Osteoblast (primary cell): ENCODE measurements at regions not wholly inside any gene's neighbourhood (a gene's known extent, or its start where the extent isn't known, plus 50 kb on each side); places are given as distances from the start of the nearest gene placed in this dataset.

Experiments
- DNase-seq: peaks from one replicate; pipeline ENCODE4 v3.0.0; 2011; ENCODE audit warnings: low spot score, mixed read lengths; ENCODE audit not compliant: insufficient read length; ENCODE audit errors: missing footprints
- H2AFZ ChIP-seq: 2 replicates; pipeline ENCODE4 v1.6.0; 2011; ENCODE audit warnings: mild to moderate bottlenecking, low read length
- H3K27ac ChIP-seq: 2 replicates; pipeline ENCODE4 v1.5.1; 2011; ENCODE audit warnings: mild to moderate bottlenecking, low read depth, low read length, moderate library complexity
- H3K27me3 ChIP-seq: 2 replicates; pipeline ENCODE4 v1.6.0; 2012; ENCODE audit warnings: mild to moderate bottlenecking, control low read depth, inconsistent platforms, low read length, moderate library complexity; ENCODE audit not compliant: insufficient read depth
- H3K36me3 ChIP-seq: 2 replicates; pipeline ENCODE4 v1.5.1; 2011; ENCODE audit warnings: mild to moderate bottlenecking, low read length, control low read depth, moderate library complexity; ENCODE audit not compliant: insufficient read depth
- H3K4me1 ChIP-seq: 2 replicates; pipeline ENCODE4 v1.5.1; 2011; ENCODE audit warnings: mild to moderate bottlenecking, low read length, control low read depth, moderate library complexity; ENCODE audit not compliant: insufficient read depth
- H3K4me2 ChIP-seq: 2 replicates; pipeline ENCODE4 v1.6.0; 2011; ENCODE audit warnings: mild to moderate bottlenecking, low read length; ENCODE audit not compliant: insufficient read depth
- H3K4me3 ChIP-seq: fragments of 200-600 bp; sonication (generic); 3 replicates; pipeline ENCODE4 v1.5.1; 2012; ENCODE audit warnings: mild to moderate bottlenecking, low read length, inconsistent platforms; ENCODE audit not compliant: insufficient read depth
- H3K79me2 ChIP-seq: 2 replicates; pipeline ENCODE4 v1.6.0; 2012; ENCODE audit warnings: mild to moderate bottlenecking, low read length, control low read depth, inconsistent platforms; ENCODE audit not compliant: insufficient read depth
- H3K9me3 ChIP-seq: 2 replicates; pipeline ENCODE4 v1.5.1; 2011; ENCODE audit warnings: low read depth, low read length, control low read depth
- H4K20me1 ChIP-seq: 2 replicates; pipeline ENCODE4 v1.6.0; 2012; ENCODE audit warnings: mild to moderate bottlenecking, low read length, control low read depth; ENCODE audit not compliant: insufficient read depth
- TF ChIP-seq, protein P1 (sequence below): IDR thresholded peaks from 2 replicates; pipeline ENCODE4 v1.5.1; 2011; ENCODE audit warnings: mild to moderate bottlenecking, low read depth, low read length, moderate library complexity; ENCODE audit errors: extremely low read depth

DNA sequence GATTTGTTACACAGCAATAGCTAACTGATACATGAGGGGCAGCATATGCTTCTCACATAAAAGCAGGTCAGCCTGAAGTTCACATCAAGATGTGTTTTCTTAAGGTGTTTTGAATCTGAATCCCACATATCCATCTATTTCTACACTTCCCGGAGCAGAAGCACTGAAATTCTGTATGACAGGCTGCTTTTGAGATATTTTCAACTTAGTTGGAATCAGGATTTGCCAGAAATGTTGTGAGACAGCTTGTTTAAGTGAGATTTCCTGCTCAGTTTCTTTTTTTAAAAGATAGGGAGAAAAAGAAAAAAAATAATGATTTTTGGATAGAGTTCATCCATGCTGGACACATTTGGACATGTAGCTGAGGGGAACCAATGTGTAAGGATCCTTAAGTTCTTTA, 501.5 kb upstream of the CELF4 start:
- no peaks in the 10 kb centered on the region for H3K36me3 ChIP-seq
- no peaks in the 10 kb centered on the region for H3K79me2 ChIP-seq
- no peak overlapping the region for H3K4me3 ChIP-seq
- DNase-seq: no peak
- TF ChIP-seq, protein P1, sequence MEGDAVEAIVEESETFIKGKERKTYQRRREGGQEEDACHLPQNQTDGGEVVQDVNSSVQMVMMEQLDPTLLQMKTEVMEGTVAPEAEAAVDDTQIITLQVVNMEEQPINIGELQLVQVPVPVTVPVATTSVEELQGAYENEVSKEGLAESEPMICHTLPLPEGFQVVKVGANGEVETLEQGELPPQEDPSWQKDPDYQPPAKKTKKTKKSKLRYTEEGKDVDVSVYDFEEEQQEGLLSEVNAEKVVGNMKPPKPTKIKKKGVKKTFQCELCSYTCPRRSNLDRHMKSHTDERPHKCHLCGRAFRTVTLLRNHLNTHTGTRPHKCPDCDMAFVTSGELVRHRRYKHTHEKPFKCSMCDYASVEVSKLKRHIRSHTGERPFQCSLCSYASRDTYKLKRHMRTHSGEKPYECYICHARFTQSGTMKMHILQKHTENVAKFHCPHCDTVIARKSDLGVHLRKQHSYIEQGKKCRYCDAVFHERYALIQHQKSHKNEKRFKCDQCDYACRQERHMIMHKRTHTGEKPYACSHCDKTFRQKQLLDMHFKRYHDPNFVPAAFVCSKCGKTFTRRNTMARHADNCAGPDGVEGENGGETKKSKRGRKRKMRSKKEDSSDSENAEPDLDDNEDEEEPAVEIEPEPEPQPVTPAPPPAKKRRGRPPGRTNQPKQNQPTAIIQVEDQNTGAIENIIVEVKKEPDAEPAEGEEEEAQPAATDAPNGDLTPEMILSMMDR: no peak
- no peaks in the 10 kb centered on the region for H3K4me1 ChIP-seq
- peaks cover 10% of the 10 kb centered on the region for H3K9me3 ChIP-seq
- no peaks in the 10 kb centered on the region for H4K20me1 ChIP-seq
- H3K27me3 ChIP-seq: no peaks in the 10 kb centered on the region
- no peak overlapping the region for H3K4me2 ChIP-seq
- H3K27ac ChIP-seq: no peak overlapping the region
- H2AFZ ChIP-seq: no peak overlapping the region

DNA sequence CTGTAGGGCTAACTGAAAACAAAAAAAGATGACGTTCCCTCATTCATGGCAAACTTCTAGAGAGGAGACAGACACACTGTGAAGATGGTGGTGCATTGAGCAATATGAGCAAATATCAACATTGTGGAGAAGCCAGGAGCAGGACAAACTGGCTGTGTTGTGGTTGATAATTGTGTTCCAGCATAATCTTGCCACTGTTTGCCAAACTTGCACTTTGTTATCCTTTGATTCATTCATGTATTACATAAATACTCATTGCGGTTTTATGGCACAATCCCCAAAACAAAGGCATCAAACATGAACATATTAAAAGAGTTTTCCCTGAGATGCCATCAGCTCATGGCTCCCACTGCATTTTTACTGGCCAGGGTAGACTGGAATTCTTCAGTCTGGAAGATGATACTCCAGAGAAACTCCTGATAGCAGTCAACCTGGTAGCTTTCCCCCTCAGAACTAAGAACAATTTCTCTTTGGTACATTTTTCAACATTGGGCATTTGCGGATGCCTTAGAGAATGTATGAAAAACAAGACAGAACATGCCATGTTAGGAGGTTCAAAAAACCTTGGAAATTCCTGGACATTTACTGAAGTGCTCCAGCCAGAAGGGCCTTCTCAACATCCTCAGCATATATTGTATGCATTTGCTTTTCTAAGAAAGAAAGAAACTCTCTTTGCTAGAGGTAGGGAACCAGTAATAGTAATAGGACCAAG, 487.4 kb upstream of the CELF4 start:
- Histone ChIP-seq H3K4me1 (no peaks in the 10 kb centered on the region), H2AFZ (no peak overlapping the region), H3K36me3 (no peaks in the 10 kb centered on the region)

DNA sequence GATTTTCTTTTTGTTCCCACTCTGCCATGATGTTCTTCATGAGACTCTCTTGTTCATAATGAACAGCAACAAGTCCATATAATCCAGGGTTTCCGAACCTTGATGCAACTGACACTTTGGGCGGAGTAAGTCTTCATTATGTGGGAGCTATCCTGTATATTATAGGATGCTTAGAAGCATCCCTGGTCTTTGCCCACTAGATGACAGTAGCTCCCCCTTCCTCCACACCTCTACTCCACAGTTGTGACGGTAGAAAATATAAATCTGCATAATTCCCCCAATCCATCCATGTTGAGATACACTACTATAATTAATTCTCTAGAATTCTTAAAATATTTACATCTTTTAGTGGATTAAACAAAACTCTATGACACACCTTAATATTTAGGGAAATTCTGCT, 482.2 kb upstream of the CELF4 start:
- no peaks in the 10 kb centered on the region for H3K27me3 ChIP-seq
- no peak for DNase-seq
- no peak overlapping the region for H2AFZ ChIP-seq
- H4K20me1 ChIP-seq: no peaks in the 10 kb centered on the region
- H3K9me3 ChIP-seq: no peaks in the 10 kb centered on the region
- H3K27ac ChIP-seq: no peak overlapping the region
- TF ChIP-seq, protein P1: no peak
- no peaks in the 10 kb centered on the region for H3K4me1 ChIP-seq
- H3K79me2 ChIP-seq: no peaks in the 10 kb centered on the region
- H3K4me3 ChIP-seq: no peak overlapping the region
- no peaks in the 10 kb centered on the region for H3K36me3 ChIP-seq
- H3K4me2 ChIP-seq: no peak overlapping the region

More for the DNA sequence above, 487.4 kb upstream of the CELF4 start:
- H3K27ac ChIP-seq: no peak overlapping the region
- no peaks in the 10 kb centered on the region for H3K27me3 ChIP-seq
- TF ChIP-seq, protein P1: no peak
- H4K20me1 ChIP-seq: no peaks in the 10 kb centered on the region
- H3K4me2 ChIP-seq: no peak overlapping the region
- no peak for DNase-seq
- no peaks in the 10 kb centered on the region for H3K79me2 ChIP-seq
- H3K9me3 ChIP-seq: no peaks in the 10 kb centered on the region
- H3K4me3 ChIP-seq: no peak overlapping the region

DNA sequence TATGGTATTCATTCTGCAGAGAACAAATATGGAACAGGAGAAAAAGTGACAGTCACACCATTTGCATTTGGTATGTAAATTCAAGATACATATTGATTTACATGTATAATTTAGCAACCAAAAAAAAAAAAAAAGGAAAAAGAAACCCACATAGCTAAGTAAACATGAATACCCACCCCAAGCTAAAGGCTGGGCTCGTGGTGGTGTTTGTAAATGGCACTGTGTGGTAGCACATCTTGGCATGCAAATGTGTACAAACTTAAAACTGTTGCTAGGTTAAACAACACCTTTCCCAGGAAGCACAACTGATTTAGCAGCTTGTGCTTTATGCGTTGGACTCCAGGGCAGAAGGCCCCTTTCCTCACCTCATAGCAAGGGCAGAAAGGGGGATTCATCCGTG, 481.1 kb upstream of the CELF4 start:
- Histone ChIP-seq H3K9me3 (no peaks in the 10 kb centered on the region), H3K4me3 (no peak overlapping the region), H3K4me1 (no peaks in the 10 kb centered on the region), H2AFZ (no peak overlapping the region), H3K4me2 (no peak overlapping the region), H3K79me2 (no peaks in the 10 kb centered on the region), H3K27ac (no peak overlapping the region), H3K27me3 (no peaks in the 10 kb centered on the region), H4K20me1 (no peaks in the 10 kb centered on the region), H3K36me3 (no peaks in the 10 kb centered on the region)
- TF ChIP-seq, protein P1: no peak
- no peak for DNase-seq
